ENCODE measurements at regions not wholly inside any gene's neighbourhood (a gene's known extent, or its start where the extent isn't known, plus 50 kb on each side); places are given as distances from the start of the nearest gene placed in this dataset.

DNA sequence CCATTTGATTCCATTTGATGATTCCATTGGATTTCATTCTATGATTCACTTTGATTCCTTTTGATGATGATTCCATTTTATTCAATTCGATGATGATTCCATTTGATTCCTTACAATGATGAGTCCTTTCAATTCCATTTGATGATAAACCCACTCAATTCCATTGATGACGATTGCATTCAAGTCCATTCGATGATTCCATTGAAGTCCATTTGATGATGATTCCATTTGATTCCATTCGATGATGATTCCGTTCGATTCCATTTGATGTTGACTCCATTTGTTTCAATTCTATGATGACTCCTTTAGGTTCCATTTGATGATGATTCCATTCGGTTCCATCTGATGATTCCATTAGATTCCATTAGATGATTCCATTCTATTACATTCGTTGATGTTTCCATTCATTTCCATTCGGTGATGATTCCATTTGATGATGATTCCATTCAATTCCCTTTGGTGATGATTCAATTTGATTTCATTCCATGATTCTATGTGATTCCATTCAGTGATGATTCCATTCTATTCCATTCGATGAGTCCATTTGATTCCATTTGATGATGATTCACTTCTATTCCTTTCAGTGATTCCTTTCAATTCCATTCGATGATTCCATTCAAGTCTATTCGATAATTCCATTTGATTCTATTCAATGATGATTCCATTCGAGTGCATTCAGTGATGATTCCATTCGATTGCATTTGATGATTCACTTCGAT lies 1106.0 kb downstream of the RPIA start:
- no peak for TF ChIP-seq EZH2 (IDR thresholded peaks at IDR 0.05; ENCODE audit: insufficient read depth, low read length)
- TF ChIP-seq, protein P1, sequence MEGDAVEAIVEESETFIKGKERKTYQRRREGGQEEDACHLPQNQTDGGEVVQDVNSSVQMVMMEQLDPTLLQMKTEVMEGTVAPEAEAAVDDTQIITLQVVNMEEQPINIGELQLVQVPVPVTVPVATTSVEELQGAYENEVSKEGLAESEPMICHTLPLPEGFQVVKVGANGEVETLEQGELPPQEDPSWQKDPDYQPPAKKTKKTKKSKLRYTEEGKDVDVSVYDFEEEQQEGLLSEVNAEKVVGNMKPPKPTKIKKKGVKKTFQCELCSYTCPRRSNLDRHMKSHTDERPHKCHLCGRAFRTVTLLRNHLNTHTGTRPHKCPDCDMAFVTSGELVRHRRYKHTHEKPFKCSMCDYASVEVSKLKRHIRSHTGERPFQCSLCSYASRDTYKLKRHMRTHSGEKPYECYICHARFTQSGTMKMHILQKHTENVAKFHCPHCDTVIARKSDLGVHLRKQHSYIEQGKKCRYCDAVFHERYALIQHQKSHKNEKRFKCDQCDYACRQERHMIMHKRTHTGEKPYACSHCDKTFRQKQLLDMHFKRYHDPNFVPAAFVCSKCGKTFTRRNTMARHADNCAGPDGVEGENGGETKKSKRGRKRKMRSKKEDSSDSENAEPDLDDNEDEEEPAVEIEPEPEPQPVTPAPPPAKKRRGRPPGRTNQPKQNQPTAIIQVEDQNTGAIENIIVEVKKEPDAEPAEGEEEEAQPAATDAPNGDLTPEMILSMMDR (IDR thresholded peaks at IDR 0.05; ENCODE audit: insufficient read depth, low read depth, low read length): no peak
